ENCODE measurements at regions not wholly inside any gene's neighbourhood (a gene's known extent, or its start where the extent isn't known, plus 50 kb on each side); places are given as distances from the start of the nearest gene placed in this dataset.

DNA sequence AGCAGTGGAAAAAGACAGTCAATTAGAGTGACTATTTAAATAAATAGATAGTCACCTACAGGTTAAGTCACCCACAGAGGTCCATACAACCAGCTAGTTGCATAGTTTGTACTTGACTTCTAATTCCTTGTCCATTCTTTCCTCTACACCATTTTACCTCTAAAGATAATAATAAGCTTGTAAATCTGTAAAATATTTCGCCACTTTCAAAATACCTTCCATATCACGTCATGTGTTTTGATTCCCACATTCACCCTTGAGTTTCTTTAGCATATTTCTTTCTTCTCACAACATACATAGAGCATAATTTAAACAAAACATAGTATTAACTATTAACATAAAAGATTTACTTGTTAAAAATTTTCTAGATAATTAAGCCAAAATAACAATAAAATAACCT lies 689.6 kb downstream of the MECOM start:
- TF ChIP-seq, protein P1, sequence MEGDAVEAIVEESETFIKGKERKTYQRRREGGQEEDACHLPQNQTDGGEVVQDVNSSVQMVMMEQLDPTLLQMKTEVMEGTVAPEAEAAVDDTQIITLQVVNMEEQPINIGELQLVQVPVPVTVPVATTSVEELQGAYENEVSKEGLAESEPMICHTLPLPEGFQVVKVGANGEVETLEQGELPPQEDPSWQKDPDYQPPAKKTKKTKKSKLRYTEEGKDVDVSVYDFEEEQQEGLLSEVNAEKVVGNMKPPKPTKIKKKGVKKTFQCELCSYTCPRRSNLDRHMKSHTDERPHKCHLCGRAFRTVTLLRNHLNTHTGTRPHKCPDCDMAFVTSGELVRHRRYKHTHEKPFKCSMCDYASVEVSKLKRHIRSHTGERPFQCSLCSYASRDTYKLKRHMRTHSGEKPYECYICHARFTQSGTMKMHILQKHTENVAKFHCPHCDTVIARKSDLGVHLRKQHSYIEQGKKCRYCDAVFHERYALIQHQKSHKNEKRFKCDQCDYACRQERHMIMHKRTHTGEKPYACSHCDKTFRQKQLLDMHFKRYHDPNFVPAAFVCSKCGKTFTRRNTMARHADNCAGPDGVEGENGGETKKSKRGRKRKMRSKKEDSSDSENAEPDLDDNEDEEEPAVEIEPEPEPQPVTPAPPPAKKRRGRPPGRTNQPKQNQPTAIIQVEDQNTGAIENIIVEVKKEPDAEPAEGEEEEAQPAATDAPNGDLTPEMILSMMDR (IDR thresholded peaks at IDR 0.05), result no peak
- no peak for TF ChIP-seq POLR2A (IDR thresholded peaks at IDR 0.05)
- no peak for TF ChIP-seq POLR2AphosphoS5 (IDR thresholded peaks at IDR 0.05)
- TF ChIP-seq EP300 (IDR thresholded peaks at IDR 0.05), result no peak

Measured in suprapubic skin (tissue), 4 donors.